ENCODE measurements at regions not wholly inside any gene's neighbourhood (a gene's known extent, or its start where the extent isn't known, plus 50 kb on each side); places are given as distances from the start of the nearest gene placed in this dataset.

GRCh38 chr6:56819604-56820003, 135.3 kb upstream of the BEND6 start:
- peaks cover 4% of the 10 kb centered on the region for H3K4me1 ChIP-seq (ENCODE audit: insufficient read depth, low read length, poor library complexity, severe bottlenecking)
- H3K36me3 ChIP-seq (ENCODE audit: insufficient read depth, low read length, poor library complexity, severe bottlenecking), result no peaks in the 10 kb centered on the region
- ChIA-PET CTCF (interaction anchor here (0.5 to 0.6 kb wide), 2 partner anchors 32 to 224 kb away, joined by 3 read pairs; no protein-coding TSS in a partner anchor), POLR2A (ENCODE audit: low non-redundant PET) (no interaction called here)
- H3K4me3 ChIP-seq (ENCODE audit: low read depth, low read length, poor library complexity, severe bottlenecking), result no peak overlapping the region
- no peaks in the 10 kb centered on the region for H3K27me3 ChIP-seq (replicated peaks; ENCODE audit: insufficient read depth, low read depth, low read length, poor library complexity)
- H3K9me3 ChIP-seq (ENCODE audit: low read depth, low read length, poor library complexity, severe bottlenecking), result no peaks in the 10 kb centered on the region
- TF ChIP-seq EZH2 (IDR thresholded peaks at IDR 0.05; ENCODE audit: borderline replicate concordance, low read depth, low read length, poor library complexity, severe bottlenecking), result no peak
- TF ChIP-seq, protein P1, sequence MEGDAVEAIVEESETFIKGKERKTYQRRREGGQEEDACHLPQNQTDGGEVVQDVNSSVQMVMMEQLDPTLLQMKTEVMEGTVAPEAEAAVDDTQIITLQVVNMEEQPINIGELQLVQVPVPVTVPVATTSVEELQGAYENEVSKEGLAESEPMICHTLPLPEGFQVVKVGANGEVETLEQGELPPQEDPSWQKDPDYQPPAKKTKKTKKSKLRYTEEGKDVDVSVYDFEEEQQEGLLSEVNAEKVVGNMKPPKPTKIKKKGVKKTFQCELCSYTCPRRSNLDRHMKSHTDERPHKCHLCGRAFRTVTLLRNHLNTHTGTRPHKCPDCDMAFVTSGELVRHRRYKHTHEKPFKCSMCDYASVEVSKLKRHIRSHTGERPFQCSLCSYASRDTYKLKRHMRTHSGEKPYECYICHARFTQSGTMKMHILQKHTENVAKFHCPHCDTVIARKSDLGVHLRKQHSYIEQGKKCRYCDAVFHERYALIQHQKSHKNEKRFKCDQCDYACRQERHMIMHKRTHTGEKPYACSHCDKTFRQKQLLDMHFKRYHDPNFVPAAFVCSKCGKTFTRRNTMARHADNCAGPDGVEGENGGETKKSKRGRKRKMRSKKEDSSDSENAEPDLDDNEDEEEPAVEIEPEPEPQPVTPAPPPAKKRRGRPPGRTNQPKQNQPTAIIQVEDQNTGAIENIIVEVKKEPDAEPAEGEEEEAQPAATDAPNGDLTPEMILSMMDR (conservative IDR thresholded peaks at IDR 0.05; ENCODE audit: low read depth, low read length), result no peak
- no peak overlapping the region for H3K27ac ChIP-seq (ENCODE audit: low read depth, low read length, poor library complexity, severe bottlenecking)
- DNase-seq (ENCODE audit: low spot score), result no peak
- intact Hi-C loops (cut with micrococcal nuclease; ENCODE audit: unreplicated experiment), result no loop called here
- no TSS peak for BruUV-seq (replicated peaks)

- POLR2A ChIA-PET (ENCODE audit: low non-redundant PET), result no interaction called here
- no peak for TF ChIP-seq EZH2 (IDR thresholded peaks at IDR 0.05; ENCODE audit: borderline replicate concordance, low read depth, low read length, poor library complexity, severe bottlenecking)
- TF ChIP-seq, protein P1 (conservative IDR thresholded peaks at IDR 0.05; ENCODE audit: low read depth, low read length), result no peak
- intact Hi-C loops (cut with micrococcal nuclease; ENCODE audit: unreplicated experiment), result no loop called here
- BruUV-seq (replicated peaks), result no TSS peak
- Histone ChIP-seq H3K27me3 (replicated peaks; ENCODE audit: insufficient read depth, low read depth, low read length, poor library complexity) (no peaks in the 10 kb centered on the region), H3K4me3 (ENCODE audit: low read depth, low read length, poor library complexity, severe bottlenecking) (no peak overlapping the region), H3K27ac (ENCODE audit: low read depth, low read length, poor library complexity, severe bottlenecking) (no peak overlapping the region), H3K4me1 (ENCODE audit: insufficient read depth, low read length, poor library complexity, severe bottlenecking) (peaks cover 9% of the 10 kb centered on the region), H3K36me3 (ENCODE audit: insufficient read depth, low read length, poor library complexity, severe bottlenecking) (no peaks in the 10 kb centered on the region), H3K9me3 (ENCODE audit: low read depth, low read length, poor library complexity, severe bottlenecking) (no peaks in the 10 kb centered on the region)
- DNase-seq (ENCODE audit: low spot score), result no peak
- CTCF ChIA-PET, result no interaction called here
Measured at GRCh38 chr6:56816370-56816769, 138.5 kb upstream of the BEND6 start.

DNA sequence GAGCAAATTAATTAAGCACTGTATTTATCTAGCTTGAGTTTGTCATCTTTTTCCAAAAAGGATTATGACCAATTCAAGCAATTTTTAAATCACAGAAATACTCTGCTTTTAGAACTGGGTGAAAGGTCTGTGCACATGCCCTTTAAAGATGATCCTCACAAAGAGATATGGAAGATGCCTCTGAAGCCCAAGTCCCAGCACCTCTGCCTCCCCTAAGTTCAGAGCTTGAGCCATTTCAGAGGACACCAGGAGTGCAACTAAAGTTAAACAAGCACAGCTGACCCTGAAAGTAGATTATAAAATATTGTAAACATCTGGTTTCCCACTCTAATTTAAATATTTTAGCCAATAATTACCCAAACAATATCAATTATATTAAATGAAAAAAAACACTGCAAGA, 139.5 kb upstream of the BEND6 start:
- CTCF ChIA-PET, result no interaction called here
- H3K27me3 ChIP-seq (replicated peaks; ENCODE audit: insufficient read depth, low read depth, low read length, poor library complexity), result no peaks in the 10 kb centered on the region
- H3K27ac ChIP-seq (ENCODE audit: low read depth, low read length, poor library complexity, severe bottlenecking), result no peak overlapping the region
- POLR2A ChIA-PET (ENCODE audit: low non-redundant PET), result no interaction called here
- H3K36me3 ChIP-seq (ENCODE audit: insufficient read depth, low read length, poor library complexity, severe bottlenecking), result no peaks in the 10 kb centered on the region
- no peak for DNase-seq (ENCODE audit: low spot score)
- intact Hi-C loops (cut with micrococcal nuclease; ENCODE audit: unreplicated experiment), result no loop called here
- TF ChIP-seq EZH2 (IDR thresholded peaks at IDR 0.05; ENCODE audit: borderline replicate concordance, low read depth, low read length, poor library complexity, severe bottlenecking), result no peak
- TF ChIP-seq, protein P1 (conservative IDR thresholded peaks at IDR 0.05; ENCODE audit: low read depth, low read length), result no peak
- H3K9me3 ChIP-seq (ENCODE audit: low read depth, low read length, poor library complexity, severe bottlenecking), result no peaks in the 10 kb centered on the region
- BruUV-seq (replicated peaks), result no TSS peak
- no peak overlapping the region for H3K4me3 ChIP-seq (ENCODE audit: low read depth, low read length, poor library complexity, severe bottlenecking)
- peaks cover 9% of the 10 kb centered on the region for H3K4me1 ChIP-seq (ENCODE audit: insufficient read depth, low read length, poor library complexity, severe bottlenecking)
